ENCODE measurements at regions not wholly inside any gene's neighbourhood (a gene's known extent, or its start where the extent isn't known, plus 50 kb on each side); places are given as distances from the start of the nearest gene placed in this dataset.

GRCh38 chr5:28725001-28725400, 1686.6 kb upstream of the CDH9 start:
- TF ChIP-seq CTCF (IDR thresholded peaks at IDR 0.05; ENCODE audit: borderline replicate concordance, control extremely low read depth, extremely low read depth, insufficient read depth, missing control alignments), result no peak
- in situ Hi-C loops (cut with MboI; ENCODE audit: low sequenced_read_pairs, unreplicated experiment), result no loop called here
- DNase-seq (ENCODE audit: low spot score), result no peak

GRCh38 chr5:28714907-28715698, 1676.7 kb upstream of the CDH9 start:
- TF ChIP-seq CTCF (IDR thresholded peaks at IDR 0.05; ENCODE audit: borderline replicate concordance, control extremely low read depth, extremely low read depth, insufficient read depth, missing control alignments), result no peak
- DNase-seq (ENCODE audit: low spot score), result no peak
- in situ Hi-C loops (cut with MboI; ENCODE audit: low sequenced_read_pairs, unreplicated experiment), result no loop called here

- DNase-seq (ENCODE audit: low spot score), result no peak
Measured at GRCh38 chr5:28710360-28710759, 1672.0 kb upstream of the CDH9 start.

GRCh38 chr5:28708472-28708871, 1670.1 kb upstream of the CDH9 start:
- no peak for TF ChIP-seq CTCF (IDR thresholded peaks at IDR 0.05; ENCODE audit: borderline replicate concordance, control extremely low read depth, extremely low read depth, insufficient read depth, missing control alignments)
- in situ Hi-C loops (cut with MboI; ENCODE audit: low sequenced_read_pairs, unreplicated experiment), result no loop called here
- DNase-seq (ENCODE audit: low spot score), result no peak

More at GRCh38 chr5:28710360-28710759, 1672.0 kb upstream of the CDH9 start:
- in situ Hi-C loops (cut with MboI; ENCODE audit: low sequenced_read_pairs, unreplicated experiment), result no loop called here
- TF ChIP-seq CTCF (IDR thresholded peaks at IDR 0.05; ENCODE audit: borderline replicate concordance, control extremely low read depth, extremely low read depth, insufficient read depth, missing control alignments), result no peak

- DNase-seq (ENCODE audit: low spot score), result no peak
- TF ChIP-seq CTCF (IDR thresholded peaks at IDR 0.05; ENCODE audit: borderline replicate concordance, control extremely low read depth, extremely low read depth, insufficient read depth, missing control alignments), result no peak
- in situ Hi-C loops (cut with MboI; ENCODE audit: low sequenced_read_pairs, unreplicated experiment), result no loop called here
Measured at GRCh38 chr5:28707706-28708105, 1669.3 kb upstream of the CDH9 start.

GRCh38 chr5:28703651-28704260, 1665.4 kb upstream of the CDH9 start:
- in situ Hi-C loops (cut with MboI; ENCODE audit: low sequenced_read_pairs, unreplicated experiment), result no loop called here
- DNase-seq (ENCODE audit: low spot score), result no peak
- TF ChIP-seq CTCF (IDR thresholded peaks at IDR 0.05; ENCODE audit: borderline replicate concordance, control extremely low read depth, extremely low read depth, insufficient read depth, missing control alignments), result no peak

All from GM13976 (cell line).